Keratinocyte (primary cell): ENCODE measurements at regions not wholly inside any gene's neighbourhood (a gene's known extent, or its start where the extent isn't known, plus 50 kb on each side); places are given as distances from the start of the nearest gene placed in this dataset.
"Not testable (repeated sequence)": the region's sequence is repeated elsewhere in the genome, so short reads cannot be mapped to it uniquely, and the experiment has no call there.

Experiments used
- CTCF ChIP-seq, 3 experiments: IDR thresholded peaks in 1 of 3; conservative IDR thresholded peaks in 1 of 3; optimal IDR thresholded peaks in 1 of 3; 2 replicates in 2 of 3; 3 replicates in 1 of 3; pipeline versions ENCODE3 to v1.5.1; 2011; ENCODE audit warnings: low read length in 3 of 3, mild to moderate bottlenecking in 3 of 3, moderate library complexity in 2 of 3, control low read depth in 1 of 3, inconsistent platforms in 1 of 3; ENCODE audit not compliant: insufficient read depth in 2 of 3; ENCODE audit errors: extremely low read depth in 1 of 3
- EZH2 ChIP-seq: IDR thresholded peaks from one replicate; pipeline ENCODE4 v1.6.1; 2012; ENCODE audit warnings: inconsistent platforms, mild to moderate bottlenecking, low read length, moderate library complexity

- TF ChIP-seq EZH2; CTCF (optimal IDR thresholded peaks at IDR 0.05 in 1 of 3, IDR thresholded peaks at IDR 0.05 in 1 of 3, conservative IDR thresholded peaks at IDR 0.05 in 1 of 3; ENCODE audit: extremely low read depth in 1 of 3, insufficient read depth in 2 of 3, low read length in 3 of 3): not testable (repeated sequence)
These were observed 1288.8 kb downstream of the REEP3 start for GRCh38 chr10:64810046-64810445.
